GM12873 (cell line): ENCODE measurements at regions not wholly inside any gene's neighbourhood (a gene's known extent, or its start where the extent isn't known, plus 50 kb on each side); places are given as distances from the start of the nearest gene placed in this dataset.

Source experiments
- TF ChIP-seq, protein P1 (sequence below): IDR thresholded peaks from 2 replicates; pipeline ENCODE4 v1.5.1; 2012; ENCODE audit warnings: low read depth, mild to moderate bottlenecking, moderate library complexity, low read length, control low read depth; ENCODE audit not compliant: insufficient read depth; ENCODE audit errors: missing control alignments

DNA sequence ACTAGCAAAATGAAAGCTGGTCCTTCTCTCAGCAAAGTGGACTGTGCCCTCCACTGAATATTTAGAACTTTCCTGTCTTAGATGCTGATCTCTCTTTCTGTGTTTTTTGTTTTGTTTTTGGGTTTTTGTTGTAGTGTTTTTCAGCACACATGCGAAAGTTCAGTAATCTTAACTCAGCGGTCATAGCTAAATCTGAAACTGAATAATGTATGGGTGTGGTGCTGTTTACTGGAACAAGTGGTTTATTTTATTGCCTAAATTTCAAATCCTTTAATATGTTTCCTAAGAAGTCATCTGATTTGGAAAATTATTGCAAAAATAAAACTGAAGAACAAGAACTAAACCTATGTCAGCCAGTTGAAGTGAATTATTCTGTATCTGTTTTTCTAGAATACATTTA is 116.0 kb upstream of the LRIG3 start:
- TF ChIP-seq, protein P1, sequence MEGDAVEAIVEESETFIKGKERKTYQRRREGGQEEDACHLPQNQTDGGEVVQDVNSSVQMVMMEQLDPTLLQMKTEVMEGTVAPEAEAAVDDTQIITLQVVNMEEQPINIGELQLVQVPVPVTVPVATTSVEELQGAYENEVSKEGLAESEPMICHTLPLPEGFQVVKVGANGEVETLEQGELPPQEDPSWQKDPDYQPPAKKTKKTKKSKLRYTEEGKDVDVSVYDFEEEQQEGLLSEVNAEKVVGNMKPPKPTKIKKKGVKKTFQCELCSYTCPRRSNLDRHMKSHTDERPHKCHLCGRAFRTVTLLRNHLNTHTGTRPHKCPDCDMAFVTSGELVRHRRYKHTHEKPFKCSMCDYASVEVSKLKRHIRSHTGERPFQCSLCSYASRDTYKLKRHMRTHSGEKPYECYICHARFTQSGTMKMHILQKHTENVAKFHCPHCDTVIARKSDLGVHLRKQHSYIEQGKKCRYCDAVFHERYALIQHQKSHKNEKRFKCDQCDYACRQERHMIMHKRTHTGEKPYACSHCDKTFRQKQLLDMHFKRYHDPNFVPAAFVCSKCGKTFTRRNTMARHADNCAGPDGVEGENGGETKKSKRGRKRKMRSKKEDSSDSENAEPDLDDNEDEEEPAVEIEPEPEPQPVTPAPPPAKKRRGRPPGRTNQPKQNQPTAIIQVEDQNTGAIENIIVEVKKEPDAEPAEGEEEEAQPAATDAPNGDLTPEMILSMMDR: no peak

DNA sequence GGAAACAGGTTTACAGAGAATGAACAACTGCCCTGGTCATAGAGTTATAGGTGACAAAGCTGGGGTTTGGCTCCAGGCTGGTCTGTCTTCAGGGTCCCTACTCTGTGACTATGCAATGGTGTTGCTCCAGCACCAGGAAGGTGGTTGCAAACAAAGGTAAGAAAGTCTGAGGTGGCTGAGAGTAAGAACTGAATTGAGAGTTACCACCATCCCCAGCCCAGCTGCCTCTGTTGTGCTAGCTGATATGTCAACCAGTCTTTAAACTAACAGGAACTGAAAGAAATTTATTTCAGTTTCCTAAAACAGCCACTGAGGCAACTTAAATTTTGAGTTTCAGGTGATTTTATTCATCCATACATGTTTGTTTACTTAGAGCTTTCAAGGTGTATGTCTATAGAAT is 111.0 kb upstream of the LRIG3 start:
- TF ChIP-seq, protein P1: no peak

DNA sequence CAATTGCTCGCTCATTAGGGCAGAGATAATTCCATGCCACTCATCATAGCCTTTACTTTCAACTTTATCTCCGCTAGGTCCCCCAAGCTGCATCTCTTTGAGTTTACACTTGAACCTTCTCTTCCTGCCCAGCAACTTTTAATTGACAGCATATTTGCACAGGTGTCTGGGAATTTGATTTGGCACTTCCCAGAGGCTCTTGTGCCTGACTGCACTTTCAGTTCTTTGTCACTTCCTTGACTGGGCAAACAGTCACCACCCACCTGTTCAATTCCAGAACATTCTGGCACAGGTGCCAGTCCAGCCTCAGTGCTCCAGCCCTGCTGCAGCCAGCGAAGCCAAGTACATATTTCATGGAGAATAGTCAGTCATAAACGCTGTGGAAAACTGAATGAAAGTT is 110.1 kb upstream of the LRIG3 start:
- TF ChIP-seq, protein P1: no peak

DNA sequence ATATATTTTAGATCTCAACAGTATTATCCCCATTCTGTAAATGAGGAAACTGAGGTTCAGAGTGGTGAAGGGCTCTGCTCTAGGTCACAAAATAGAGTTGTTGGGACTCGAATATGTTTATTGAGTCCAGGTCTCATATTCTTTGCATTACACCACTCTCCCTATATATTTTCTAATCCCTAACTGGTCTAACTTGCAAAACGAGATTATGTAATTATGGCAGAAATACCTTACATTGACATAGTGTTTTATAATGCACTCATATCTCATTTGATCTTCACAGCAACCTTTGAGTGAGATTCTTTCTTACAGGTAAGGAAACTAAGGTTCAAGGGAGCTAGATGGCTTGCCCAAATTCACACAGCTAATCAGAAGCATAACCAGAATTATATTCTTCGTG is 106.9 kb upstream of the LRIG3 start:
- TF ChIP-seq, protein P1: no peak

DNA sequence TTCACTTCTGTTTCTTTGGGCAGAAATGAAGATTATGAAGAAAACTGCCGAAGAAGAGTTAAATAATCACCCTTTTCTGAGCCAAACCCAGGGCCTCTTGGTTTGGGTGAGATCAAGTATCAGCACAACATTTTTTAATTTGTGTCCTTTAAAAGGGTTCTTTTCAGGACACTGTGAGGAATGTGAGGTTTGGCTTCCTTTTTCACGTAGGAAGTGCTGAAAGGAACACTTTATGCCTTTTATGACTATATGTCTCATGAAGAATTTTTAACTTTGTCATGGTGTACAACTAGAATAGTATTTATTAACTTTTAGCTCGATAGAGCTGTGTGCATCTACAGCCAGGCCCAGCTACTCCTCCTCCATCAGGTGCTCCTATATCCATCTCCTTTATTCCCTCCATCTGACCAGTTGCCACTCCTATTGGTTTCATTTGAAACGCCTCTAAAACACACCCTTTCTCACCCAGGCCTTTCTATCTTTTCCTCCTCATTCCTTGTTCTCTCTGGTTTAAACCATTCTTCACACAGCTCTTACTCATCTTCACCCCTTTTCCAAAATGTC is 103.6 kb upstream of the LRIG3 start:
- TF ChIP-seq, protein P1: no peak

DNA sequence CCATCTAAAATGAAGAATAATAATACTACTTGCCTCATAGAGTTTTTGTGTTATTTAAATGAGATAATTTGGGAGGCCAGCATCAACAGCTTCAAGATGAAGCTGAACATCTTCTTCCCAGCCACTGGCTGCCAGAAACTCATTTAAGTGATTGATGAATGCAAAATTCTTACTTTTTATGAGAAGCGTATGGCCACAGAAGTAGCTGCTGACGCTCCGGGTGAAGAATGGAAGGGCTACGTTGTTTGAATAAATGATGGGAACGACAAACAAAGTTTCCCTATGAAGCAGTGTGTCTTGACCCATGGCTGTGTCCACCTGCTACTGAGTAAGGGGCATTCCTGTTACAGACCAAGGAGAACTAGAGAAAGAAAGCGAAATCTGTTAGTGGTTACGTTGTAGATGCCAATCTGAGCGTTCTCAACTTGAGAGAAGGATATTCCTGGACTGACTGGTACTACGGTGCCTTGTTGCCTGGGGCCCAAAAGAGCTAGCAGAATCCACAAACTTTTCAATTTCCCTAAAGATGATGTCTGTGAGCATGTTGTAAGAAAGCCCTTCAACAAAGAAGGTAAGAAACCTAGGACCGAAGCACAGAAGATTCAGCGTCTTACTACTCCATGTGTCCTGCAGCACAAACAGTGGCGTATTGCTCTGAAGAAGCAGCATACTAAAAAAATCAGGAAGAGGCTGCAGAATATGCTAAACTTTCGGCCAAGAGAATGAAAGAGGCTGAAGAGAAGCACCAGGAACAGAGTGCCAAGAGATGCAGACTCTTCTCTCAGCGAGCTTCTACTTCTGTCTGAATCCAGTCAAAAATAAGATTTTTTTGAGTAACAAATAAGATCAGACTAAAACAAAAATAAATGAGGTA is 100.0 kb upstream of the LRIG3 start:
- TF ChIP-seq, protein P1: no peak

DNA sequence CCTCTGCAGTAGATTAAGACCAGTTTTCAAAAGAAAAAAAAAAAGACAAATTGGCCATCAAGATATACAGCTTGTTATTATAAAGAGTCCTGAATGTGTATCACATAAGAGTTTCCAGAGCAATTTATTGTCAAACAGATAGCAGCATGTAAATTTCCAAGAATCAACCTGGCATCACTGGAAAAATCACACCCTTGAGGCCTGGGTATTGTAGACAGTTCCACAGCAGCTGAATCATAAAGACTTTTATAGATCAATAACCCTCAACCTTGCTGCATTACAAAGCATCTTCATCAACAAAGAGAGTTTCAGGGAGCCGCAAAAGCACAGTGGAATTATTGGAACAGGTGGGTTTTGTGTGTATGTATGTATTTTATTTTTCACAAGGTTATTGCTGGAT is 94.6 kb upstream of the LRIG3 start:
- TF ChIP-seq, protein P1: no peak
